H1 (cell line): ENCODE measurements at regions not wholly inside any gene's neighbourhood (a gene's known extent, or its start where the extent isn't known, plus 50 kb on each side); places are given as distances from the start of the nearest gene placed in this dataset.

Experiments
- CTCF ChIA-PET: fragments of 300-600 bp; sonication (Branson Sonifier 250); formaldehyde crosslinking; loops from one replicate; lab custom pipeline; 2021; ENCODE audit not compliant: partially characterized antibody; lab: Charles Lee
- POLR2A ChIA-PET: fragments of 300-600 bp; sonication (Branson Sonifier 250); formaldehyde crosslinking; loops from one replicate; lab custom pipeline; 2021; ENCODE audit warnings: inconsistent platforms; ENCODE audit not compliant: partially characterized antibody; lab: Charles Lee
- DNase-seq, 2 experiments: peaks; one replicate each; pipeline versions ENCODE4 v3.0.0 to v3.0.0-alpha.2; 2010 to 2022; ENCODE audit warnings: low spot score in 2 of 2, low read depth in 1 of 2, mixed read lengths in 1 of 2
- FAIRE-seq: peaks from 2 replicates; lab custom pipeline; 2011; peaks lifted over from hg19 to GRCh38; lab: Jason Lieb, UNC
- H2AFZ ChIP-seq: 2 replicates; pipeline ENCODE4 v1.8.1; 2012; ENCODE audit warnings: low read length, inconsistent platforms
- H2AK5ac ChIP-seq: 2 replicates; pipeline ENCODE4 v1.6.1; 2013; ENCODE audit warnings: low read depth, low read length
- H2BK120ac ChIP-seq: replicated peaks from 2 replicates; pipeline ENCODE3; 2013; ENCODE audit warnings: low read depth, low read length, inconsistent platforms
- H2BK12ac ChIP-seq: 2 replicates; pipeline ENCODE4 v1.6.1; 2013; ENCODE audit warnings: low read depth, low read length
- H2BK15ac ChIP-seq: 2 replicates; pipeline ENCODE4 v1.6.1; 2013; ENCODE audit warnings: low read length
- H2BK20ac ChIP-seq: 2 replicates; pipeline ENCODE4 v1.6.1; 2013; ENCODE audit warnings: low read length
- H2BK5ac ChIP-seq: 2 replicates; pipeline ENCODE4 v1.6.1; 2013; ENCODE audit warnings: low read depth, low read length
- H3K14ac ChIP-seq: 2 replicates; pipeline ENCODE4 v1.6.1; 2013; ENCODE audit warnings: inconsistent platforms; ENCODE audit not compliant: insufficient read length
- H3K18ac ChIP-seq: 2 replicates; pipeline ENCODE4 v1.6.1; 2013; ENCODE audit warnings: low read length; ENCODE audit errors: extremely low read depth
- H3K23ac ChIP-seq: 2 replicates; pipeline ENCODE4 v1.6.1; 2013; ENCODE audit warnings: inconsistent platforms; ENCODE audit not compliant: insufficient read length
- H3K23me2 ChIP-seq: 2 replicates; pipeline ENCODE4 v1.6.1; 2013; ENCODE audit warnings: low read depth, low read length
- H3K27ac ChIP-seq: 2 replicates; pipeline ENCODE4 v1.6.1; 2011; ENCODE audit warnings: low read depth, low read length, inconsistent platforms
- H3K27me3 ChIP-seq, 4 experiments: replicated peaks in 1 of 4; 1 replicate in 1 of 4; 2 replicates in 3 of 4; pipeline versions ENCODE4 v1.6.1 to v1.8.1; 2011 to 2013; ENCODE audit warnings: low read length in 3 of 4, mild to moderate bottlenecking in 3 of 4, inconsistent platforms in 2 of 4, mixed read lengths in 2 of 4, moderate library complexity in 1 of 4; ENCODE audit not compliant: control insufficient read depth in 3 of 4, insufficient read depth in 3 of 4; ENCODE audit errors: extremely low read depth in 1 of 4
- H3K36me3 ChIP-seq, 4 experiments: 2 replicates each; pipeline versions ENCODE4 v1.6.1 to v1.8.1; 2011 to 2013; ENCODE audit warnings: mild to moderate bottlenecking in 4 of 4, low read length in 3 of 4, moderate library complexity in 2 of 4, control low read depth in 1 of 4, inconsistent platforms in 1 of 4; ENCODE audit not compliant: insufficient read depth in 4 of 4, control insufficient read depth in 2 of 4
- H3K4ac ChIP-seq: replicated peaks from 2 replicates; pipeline ENCODE3; 2013; ENCODE audit warnings: low read length, low read depth, mixed read lengths, inconsistent platforms; ENCODE audit not compliant: insufficient read length
- H3K4me1 ChIP-seq, 4 experiments: replicated peaks in 1 of 4; 1 replicate in 1 of 4; 2 replicates in 3 of 4; pipeline versions ENCODE4 v1.6.1 to v1.8.1; 2011 to 2013; ENCODE audit warnings: low read length in 3 of 4, inconsistent platforms in 2 of 4, mixed read lengths in 1 of 4; ENCODE audit not compliant: insufficient read depth in 4 of 4, control insufficient read depth in 3 of 4
- H3K4me2 ChIP-seq, 2 experiments: 2 replicates each; pipeline versions ENCODE4 v1.6.1 to v1.8.1; 2011 to 2013; ENCODE audit warnings: low read depth in 2 of 2, low read length in 2 of 2, control low read depth in 1 of 2, inconsistent platforms in 1 of 2, mild to moderate bottlenecking in 1 of 2; ENCODE audit not compliant: insufficient read depth in 1 of 2
- H3K4me3 ChIP-seq, 4 experiments: fragments of 200-600, 300-600 bp in 1 of 4; sonication (generic), shearing (Covaris generic), sonication (Bioruptor Twin) in 1 of 4; 2 replicates each; pipeline versions ENCODE4 v1.5.1 to v1.8.1; 2011 to 2016; ENCODE audit warnings: low read length in 4 of 4, low read depth in 3 of 4, control low read depth in 2 of 4, inconsistent platforms in 2 of 4, mild to moderate bottlenecking in 2 of 4, mixed read lengths in 1 of 4, moderate library complexity in 1 of 4; ENCODE audit not compliant: insufficient read depth in 2 of 4; ENCODE audit errors: extremely low read depth in 1 of 4
- H3K56ac ChIP-seq: replicated peaks from 2 replicates; pipeline ENCODE3; 2013; ENCODE audit warnings: low read depth, mild to moderate bottlenecking, mixed read lengths, low read length, inconsistent platforms; ENCODE audit not compliant: insufficient read length
- H3K79me1 ChIP-seq: 2 replicates; pipeline ENCODE4 v1.6.1; 2013; ENCODE audit warnings: low read depth, low read length, control low read depth
- H3K79me2 ChIP-seq, 2 experiments: 2 replicates each; pipeline versions ENCODE4 v1.6.1 to v1.8.1; 2012 to 2013; ENCODE audit warnings: low read length in 2 of 2, mild to moderate bottlenecking in 2 of 2, inconsistent platforms in 1 of 2; ENCODE audit not compliant: insufficient read depth in 2 of 2, control insufficient read depth in 1 of 2
- H3K9ac ChIP-seq, 4 experiments: replicated peaks in 1 of 4; 1 replicate in 1 of 4; 2 replicates in 3 of 4; pipeline versions ENCODE4 v1.6.1 to v1.8.1; 2011 to 2013; ENCODE audit warnings: low read depth in 3 of 4, low read length in 3 of 4, control low read depth in 2 of 4, mild to moderate bottlenecking in 2 of 4, moderate library complexity in 2 of 4, inconsistent platforms in 1 of 4; ENCODE audit errors: extremely low read depth in 1 of 4
- H3K9me3 ChIP-seq, 2 experiments: 2 replicates each; pipeline versions ENCODE4 v1.6.1 to v1.8.1; 2012 to 2013; ENCODE audit warnings: mild to moderate bottlenecking in 2 of 2, moderate library complexity in 2 of 2, control low read depth in 1 of 2, inconsistent platforms in 1 of 2, low read depth in 1 of 2, low read length in 1 of 2, mixed read lengths in 1 of 2; ENCODE audit not compliant: insufficient read depth in 2 of 2
- H4K20me1 ChIP-seq, 2 experiments: replicated peaks in 1 of 2; 2 replicates each; pipeline versions ENCODE3 to v1.8.1; 2011 to 2013; ENCODE audit warnings: inconsistent platforms in 2 of 2, low read length in 2 of 2, mild to moderate bottlenecking in 1 of 2; ENCODE audit not compliant: insufficient read depth in 2 of 2, control insufficient read depth in 1 of 2
- H4K5ac ChIP-seq: 2 replicates; pipeline ENCODE4 v1.6.1; 2013; ENCODE audit warnings: low read length, low read depth, mixed read lengths, inconsistent platforms; ENCODE audit not compliant: insufficient read length
- H4K8ac ChIP-seq: 2 replicates; pipeline ENCODE4 v1.8.0; 2013; ENCODE audit warnings: mild to moderate bottlenecking, moderate library complexity, low read length, inconsistent platforms; ENCODE audit not compliant: insufficient read depth; ENCODE audit errors: extremely low read depth
- H4K91ac ChIP-seq: replicated peaks from 2 replicates; pipeline ENCODE3; 2013; ENCODE audit warnings: low read length, mixed read lengths, inconsistent platforms; ENCODE audit not compliant: insufficient read length
- BACH1 ChIP-seq: IDR thresholded peaks from 2 replicates; pipeline ENCODE4 v1.6.1; 2012; ENCODE audit warnings: low read length, improper control_type of control experiment
- HDAC2 ChIP-seq, 2 experiments: fragments of 300-600 bp in 1 of 2; sonication (generic) in 1 of 2; IDR thresholded peaks; 2 replicates each; pipeline ENCODE4 v1.6.1; 2011 to 2012; ENCODE audit warnings: low read depth in 2 of 2, low read length in 2 of 2, mild to moderate bottlenecking in 2 of 2, moderate library complexity in 2 of 2, borderline replicate concordance in 1 of 2, inconsistent platforms in 1 of 2
- POU5F1 ChIP-seq: IDR thresholded peaks from 2 replicates; pipeline ENCODE4 v1.6.1; 2011; ENCODE audit warnings: low read depth, mild to moderate bottlenecking, low read length, moderate library complexity
- RAD21 ChIP-seq, 2 experiments: IDR thresholded peaks in 1 of 2; conservative IDR thresholded peaks in 1 of 2; 2 replicates each; pipeline ENCODE4 v1.6.1; 2011; ENCODE audit warnings: low read depth in 2 of 2, low read length in 2 of 2, improper control_type of control experiment in 1 of 2, inconsistent platforms in 1 of 2, mild to moderate bottlenecking in 1 of 2, moderate library complexity in 1 of 2
- RBBP5 ChIP-seq: IDR thresholded peaks from 2 replicates; pipeline ENCODE4 v1.7.1; 2012; ENCODE audit warnings: low read depth, mild to moderate bottlenecking, inconsistent platforms, low read length, moderate library complexity, borderline replicate concordance
- RNF2 ChIP-seq: fragments of 200-900, 300-1000 bp; sonication (generic); IDR thresholded peaks from 2 replicates; pipeline ENCODE4 v1.7.1; 2016; ENCODE audit warnings: borderline replicate concordance, low read depth, mild to moderate bottlenecking, antibody characterized with exemption, low read length; ENCODE audit not compliant: poor library complexity, severe bottlenecking; ENCODE audit errors: missing control alignments
- SP1 ChIP-seq: IDR thresholded peaks from 2 replicates; pipeline ENCODE4 v1.6.1; 2011; ENCODE audit warnings: low read depth, low read length
- whole genome bisulfite sequencing, 2 experiments: shearing (Covaris generic) in 1 of 2; methylation state at CpG; one replicate each; pipeline versions ENCODE4 v1.1.6 to v1.1.7; 2013 to 2015; ENCODE audit warnings: low lambda C conversion rate in 2 of 2, mixed read lengths in 2 of 2, inconsistent platforms in 1 of 2, low coverage in 1 of 2, missing lambda C conversion rate in 1 of 2; ENCODE audit not compliant: insufficient replicate concordance in 2 of 2, insufficient coverage in 1 of 2, insufficient read length in 1 of 2; ENCODE audit errors: extremely low coverage in 1 of 2, missing lambda C conversion rate in 1 of 2; 5-methylcytosine and 5-hydroxymethylcytosine counted together

- no peaks in the 10 kb centered on the region for H3K79me1 ChIP-seq
- FAIRE-seq (no peak), DNase-seq (no peak)
- H2BK20ac ChIP-seq = no peak overlapping the region
- H2AFZ ChIP-seq = no peak overlapping the region
- no peak overlapping the region for H3K56ac ChIP-seq
- no peaks in the 10 kb centered on the region for H3K4me1 ChIP-seq
- H4K91ac ChIP-seq = no peak overlapping the region
- no peaks in the 10 kb centered on the region for H3K23me2 ChIP-seq
- 91% methylated on average over 2 of the region's 2 CpGs; no CpG with 5 or more reads in 1 of the 2 experiments for WGBS, 2 experiments
- H2BK15ac ChIP-seq = no peak overlapping the region
- no peak overlapping the region for H3K4me2 ChIP-seq
- no peak overlapping the region for H3K14ac ChIP-seq
- no peaks in the 10 kb centered on the region for H3K79me2 ChIP-seq
- H3K23ac ChIP-seq = no peak overlapping the region
- no peak overlapping the region for H3K18ac ChIP-seq
- H3K36me3 ChIP-seq = no peaks in the 10 kb centered on the region
- no peaks in the 10 kb centered on the region for H4K20me1 ChIP-seq
- no peak overlapping the region for H4K5ac ChIP-seq
- H3K9ac ChIP-seq = no peak overlapping the region
- no peak overlapping the region for H2BK5ac ChIP-seq
- H4K8ac ChIP-seq = no peak overlapping the region
- H3K4me3 ChIP-seq = no peak overlapping the region
- no peak overlapping the region for H2BK12ac ChIP-seq
- CTCF ChIA-PET = interaction anchor here (0.8 to 1.4 kb wide), 5 partner anchors 10 to 582 kb away, joined by 3 to 5 read pairs (median 3); no protein-coding TSS in a partner anchor
- no peak overlapping the region for H3K27ac ChIP-seq
- no peak overlapping the region for H3K4ac ChIP-seq
- no peak overlapping the region for H2BK120ac ChIP-seq
- TF ChIP-seq RBBP5 (no peak), BACH1 (no peak), RNF2 (no peak), RAD21 (IDR thresholded peaks at IDR 0.05 in 1 of 2, conservative IDR thresholded peaks at IDR 0.05 in 1 of 2; ENCODE audit: low read depth in 2 of 2, low read length in 2 of 2) (no peak), SP1 (no peak), HDAC2 (IDR thresholded peaks at IDR 0.05; ENCODE audit: borderline replicate concordance in 1 of 2, low read depth in 2 of 2, low read length in 2 of 2) (no peak), POU5F1 (no peak)
- POLR2A ChIA-PET = no interaction called here
- no peaks in the 10 kb centered on the region for H3K27me3 ChIP-seq
- H2AK5ac ChIP-seq = no peak overlapping the region
- peaks cover 4 to 13% of the 10 kb centered on the region in 2 experiments; a peak in 2 of 4 replicates for H3K9me3 ChIP-seq
Observed at GRCh38 chr7:106757846-106758245, 96.9 kb upstream of the CCDC71L start.
